WI38 (cell line): ENCODE measurements at regions not wholly inside any gene's neighbourhood (a gene's known extent, or its start where the extent isn't known, plus 50 kb on each side); places are given as distances from the start of the nearest gene placed in this dataset.

ENCODE experiments used
- H3K4me3 ChIP-seq: 2 replicates; pipeline ENCODE4 v1.5.1; 2011; ENCODE audit warnings: low read depth, mild to moderate bottlenecking, control low read depth, low read length
- CTCF ChIP-seq: IDR thresholded peaks from 2 replicates; pipeline ENCODE4 v1.5.1; 2012; ENCODE audit warnings: low read depth, mild to moderate bottlenecking, control low read depth, low read length

GRCh38 chr1:208544794-208545193, 300.6 kb upstream of the PLXNA2 start:
- no peak overlapping the region for H3K4me3 ChIP-seq
- TF ChIP-seq CTCF: no peak

- H3K4me3 ChIP-seq: no peak overlapping the region
- TF ChIP-seq CTCF: no peak
Measured at GRCh38 chr1:208551024-208551423, 306.8 kb upstream of the PLXNA2 start.

- no peak overlapping the region for H3K4me3 ChIP-seq
- TF ChIP-seq CTCF: no peak
Measured at GRCh38 chr1:208551633-208552320, 307.6 kb upstream of the PLXNA2 start.

GRCh38 chr1:208552928-208553327, 308.7 kb upstream of the PLXNA2 start:
- TF ChIP-seq CTCF: no peak

GRCh38 chr1:208556461-208556860, 312.3 kb upstream of the PLXNA2 start:
- no peak for TF ChIP-seq CTCF
- H3K4me3 ChIP-seq: no peak overlapping the region

More at GRCh38 chr1:208552928-208553327, 308.7 kb upstream of the PLXNA2 start:
- no peak overlapping the region for H3K4me3 ChIP-seq

GRCh38 chr1:208557046-208557722, 313.0 kb upstream of the PLXNA2 start:
- no peak for TF ChIP-seq CTCF
- H3K4me3 ChIP-seq: no peak overlapping the region

- TF ChIP-seq CTCF: no peak
- no peak overlapping the region for H3K4me3 ChIP-seq
Measured at GRCh38 chr1:208557723-208558094, 313.5 kb upstream of the PLXNA2 start.
